NCI-H146 treated with DMSO at 0.1 percent for 48 hours (cell line): ENCODE measurements at regions not wholly inside any gene's neighbourhood (a gene's known extent, or its start where the extent isn't known, plus 50 kb on each side); places are given as distances from the start of the nearest gene placed in this dataset.
"Not testable (repeated sequence)": the region's sequence is repeated elsewhere in the genome, so short reads cannot be mapped to it uniquely, and the experiment has no call there.

ENCODE experiments used
- DNase-seq: peaks from one replicate; lab custom pipeline; 2025; ENCODE audit not compliant: unreplicated experiment; lab: John Stamatoyannopoulos, UW

- no peak for DNase-seq
These were observed 58.5 kb upstream of the SMIM30 start for GRCh38 chr7:113176836-113177235.

GRCh38 chr7:113176180-113176579, 57.8 kb upstream of the SMIM30 start:
- DNase-seq: not testable (repeated sequence)

DNA sequence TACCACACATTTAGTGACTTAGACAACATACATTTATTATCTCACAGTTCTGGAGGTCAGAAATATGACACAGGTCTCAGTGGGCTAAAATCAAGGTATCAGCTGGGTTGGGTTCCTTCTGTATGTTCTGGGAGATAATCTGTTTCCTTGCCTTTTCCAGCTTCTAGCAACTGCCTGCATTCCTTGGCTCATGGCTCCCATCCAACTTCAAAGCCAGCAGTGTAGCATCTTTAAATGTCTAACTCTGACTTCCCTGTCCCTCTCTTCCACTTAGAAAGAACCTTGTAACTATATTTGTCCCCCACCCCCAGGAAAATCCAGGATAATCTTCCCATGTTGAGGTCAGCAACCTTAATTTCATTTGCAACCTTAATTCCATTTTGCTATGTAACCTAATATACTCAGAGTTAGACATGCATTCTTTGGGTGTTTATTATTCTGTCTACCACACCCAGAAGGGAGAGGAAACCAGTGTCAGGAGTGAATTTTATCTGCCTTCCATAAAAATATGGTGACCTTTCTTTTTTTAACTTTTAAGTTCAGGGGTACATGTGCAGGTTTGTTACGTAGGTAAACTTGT, 57.3 kb upstream of the SMIM30 start:
- DNase-seq: no peak

GRCh38 chr7:113172726-113173125, 54.4 kb upstream of the SMIM30 start:
- no peak for DNase-seq

- DNase-seq: no peak
These were observed 52.2 kb upstream of the SMIM30 start for GRCh38 chr7:113170591-113170990.
